NCI-H2196 (cell line): ENCODE measurements at regions not wholly inside any gene's neighbourhood (a gene's known extent, or its start where the extent isn't known, plus 50 kb on each side); places are given as distances from the start of the nearest gene placed in this dataset.
"Not testable (repeated sequence)": the region's sequence is repeated elsewhere in the genome, so short reads cannot be mapped to it uniquely, and the experiment has no call there.

Experiments
- DNase-seq: peaks from one replicate; lab custom pipeline; 2025; ENCODE audit not compliant: unreplicated experiment; lab: John Stamatoyannopoulos, UW

- no peak for DNase-seq
These were observed 294.6 kb upstream of the PRICKLE1 start for GRCh38 chr12:42884116-42884515.

- no peak for DNase-seq
These were observed 283.9 kb upstream of the PRICKLE1 start for GRCh38 chr12:42873401-42873800.

GRCh38 chr12:42871816-42872215, 282.3 kb upstream of the PRICKLE1 start:
- DNase-seq, result no peak

DNA sequence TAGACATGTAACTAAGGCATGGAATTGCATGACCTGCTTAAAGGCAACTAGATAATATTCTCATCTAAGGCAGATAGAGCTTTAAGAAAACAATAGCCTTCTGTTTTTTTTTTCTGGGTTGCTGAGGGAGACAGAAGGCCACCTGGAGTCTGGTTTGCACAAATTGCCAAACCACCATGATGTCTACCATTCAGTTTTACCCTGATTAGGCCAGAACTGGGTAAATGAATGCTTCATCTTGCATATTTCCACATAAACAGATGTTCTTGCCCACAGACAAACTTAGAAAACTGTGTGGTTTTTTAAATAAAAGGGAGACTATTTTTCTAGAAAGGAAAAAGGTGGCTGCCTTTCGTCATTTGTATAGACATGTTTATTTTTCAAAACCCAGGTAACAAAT, 278.7 kb upstream of the PRICKLE1 start:
- no peak for DNase-seq

DNA sequence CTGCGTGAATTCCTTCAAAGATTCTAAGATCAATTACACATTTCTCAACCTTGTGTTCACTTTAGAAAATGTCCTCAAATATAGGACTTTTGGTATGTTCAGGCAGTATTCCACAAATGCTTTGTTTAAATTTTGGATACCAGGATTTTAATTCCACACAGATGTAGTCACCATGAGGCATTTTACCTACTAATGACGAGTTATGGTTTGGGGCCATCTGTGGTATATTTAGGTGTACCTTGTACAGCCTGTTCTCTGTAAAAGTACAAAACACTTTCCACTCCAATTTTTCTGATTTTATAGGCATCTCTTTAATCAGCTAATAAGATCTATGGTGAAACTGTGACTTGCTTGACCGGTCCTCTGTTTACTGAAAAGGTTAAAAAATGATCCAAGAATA, 275.7 kb upstream of the PRICKLE1 start:
- no peak for DNase-seq

DNA sequence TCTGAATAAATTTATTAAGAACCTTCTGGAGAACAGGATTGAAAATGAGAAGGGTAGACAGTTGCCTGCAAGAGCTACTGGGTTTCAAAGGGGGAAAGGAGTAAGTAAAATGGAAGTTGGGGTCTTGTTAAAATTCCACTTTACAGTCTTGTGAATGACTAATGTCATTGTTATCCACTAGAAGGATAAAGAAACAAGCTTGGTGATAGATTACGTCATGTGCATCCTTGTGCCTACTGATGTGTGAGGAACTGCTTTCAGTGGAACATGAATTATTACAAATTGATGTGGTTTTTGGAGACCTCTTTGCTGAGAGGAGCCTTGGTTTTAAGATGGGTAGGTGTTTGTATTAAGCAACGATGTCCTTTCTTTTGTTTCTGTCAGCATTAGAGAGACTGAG, 272.5 kb upstream of the PRICKLE1 start:
- no peak for DNase-seq

- DNase-seq, result not testable (repeated sequence)
These were observed 270.8 kb upstream of the PRICKLE1 start for GRCh38 chr12:42860331-42860730.

GRCh38 chr12:42859612-42860011, 270.1 kb upstream of the PRICKLE1 start:
- no peak for DNase-seq

GRCh38 chr12:42857106-42857505, 267.6 kb upstream of the PRICKLE1 start:
- no peak for DNase-seq

DNA sequence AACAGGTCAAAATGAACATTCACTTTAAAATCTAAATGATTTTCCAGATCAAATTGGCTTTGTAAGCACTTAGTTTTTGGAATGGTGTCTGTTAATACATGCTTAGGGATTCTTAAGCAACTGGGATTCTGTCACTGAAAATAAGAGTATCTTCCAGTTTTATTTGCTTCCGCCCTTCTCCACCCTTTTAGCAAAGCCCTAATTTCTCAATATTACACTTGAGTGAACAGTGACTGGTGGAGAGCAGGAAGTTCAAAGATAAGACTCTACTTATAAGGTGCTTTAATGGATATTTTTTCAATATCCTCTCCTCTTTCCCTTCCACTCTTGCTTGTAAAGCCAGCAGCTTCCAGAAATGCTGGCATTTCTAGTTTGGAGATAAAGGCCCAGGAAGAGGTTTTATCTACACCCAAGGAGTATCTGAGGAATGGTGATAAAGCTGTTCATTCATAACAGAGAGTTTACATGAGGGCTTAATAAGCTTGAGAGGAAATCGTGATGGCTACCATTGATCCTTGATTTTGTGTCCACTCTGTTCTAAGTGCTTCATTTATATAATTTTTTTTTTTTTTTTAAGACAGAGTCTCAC, 265.9 kb upstream of the PRICKLE1 start:
- DNase-seq, result no peak

GRCh38 chr12:42854826-42855225, 265.3 kb upstream of the PRICKLE1 start:
- DNase-seq, result no peak

DNA sequence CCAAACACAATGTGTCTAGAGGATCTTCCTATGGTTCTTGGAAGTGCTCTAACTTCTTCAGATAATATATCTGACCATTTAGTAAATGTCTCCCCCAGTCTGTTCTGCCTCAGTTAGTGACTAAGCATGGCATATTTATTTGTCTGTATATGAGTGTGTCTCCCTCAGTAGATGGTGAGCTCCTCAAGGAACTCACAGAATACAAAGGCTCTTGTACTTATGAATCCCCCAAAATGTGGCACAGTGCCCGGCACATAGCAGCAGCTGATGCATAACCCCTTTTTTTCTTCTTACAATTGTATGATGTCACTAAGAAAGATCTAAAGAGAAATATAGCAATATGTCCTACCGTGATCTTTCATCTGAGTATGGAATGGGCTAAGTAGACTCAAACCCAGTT, 264.7 kb upstream of the PRICKLE1 start:
- no peak for DNase-seq

GRCh38 chr12:42853370-42854140, 264.0 kb upstream of the PRICKLE1 start:
- DNase-seq, result no peak

DNA sequence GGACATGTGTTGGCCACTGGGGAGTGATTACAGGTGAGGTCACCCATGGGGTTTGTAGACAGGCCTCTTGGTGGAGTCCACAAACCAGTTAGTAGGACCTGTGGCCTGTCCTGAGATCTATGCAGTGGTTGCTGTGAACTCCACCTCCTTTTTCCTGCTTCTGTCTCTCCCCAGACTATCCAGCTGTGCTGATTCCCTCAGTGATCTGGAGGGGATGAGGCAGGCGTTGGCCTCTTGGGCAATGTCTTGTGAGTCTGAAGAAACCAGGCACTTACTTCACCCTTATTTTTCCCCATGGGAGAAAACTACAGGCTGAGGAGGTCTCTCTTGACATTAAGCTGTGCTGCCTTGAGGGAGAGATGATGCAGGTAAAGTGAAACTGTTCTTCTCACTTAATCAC, 257.2 kb upstream of the PRICKLE1 start:
- DNase-seq, result no peak

DNA sequence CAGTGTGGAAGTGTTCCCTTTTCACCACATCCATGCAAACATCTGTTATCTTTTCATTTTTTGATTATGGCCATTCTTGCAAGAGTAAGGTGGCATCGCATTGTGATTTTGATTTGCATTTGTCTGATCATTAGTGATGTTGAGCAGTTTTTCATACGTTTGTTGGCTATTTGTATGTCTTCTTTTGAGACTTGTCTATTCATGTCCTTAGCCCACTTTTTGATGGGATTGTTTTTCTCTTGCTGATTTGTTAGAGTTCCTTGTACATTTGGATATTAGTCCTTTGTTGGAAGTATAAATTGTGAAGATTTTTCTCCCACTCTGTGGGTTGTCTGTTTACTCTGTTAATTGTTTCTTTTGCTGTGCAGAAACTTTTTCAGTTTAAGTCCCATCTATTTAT, 244.5 kb upstream of the PRICKLE1 start:
- no peak for DNase-seq

DNA sequence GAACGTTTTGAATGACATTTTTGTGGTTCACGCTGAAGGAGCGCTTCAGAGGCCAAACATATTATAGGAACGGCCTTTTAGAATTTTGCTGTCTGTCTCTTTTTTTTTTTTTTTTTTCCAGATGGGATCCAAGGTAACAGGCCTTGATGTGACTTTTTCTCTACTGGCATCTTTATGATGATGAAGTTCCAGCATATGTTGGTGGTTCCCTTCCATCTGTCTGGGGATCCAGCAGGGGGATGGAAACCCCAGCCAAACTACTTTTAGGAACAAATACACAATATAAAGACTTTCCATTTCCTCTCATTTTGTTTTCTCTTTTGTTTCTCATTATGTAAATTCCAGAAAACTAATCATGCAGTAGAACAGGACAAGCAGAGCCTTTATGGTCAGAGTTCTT, 239.3 kb upstream of the PRICKLE1 start:
- no peak for DNase-seq

- DNase-seq, result no peak
These were observed 234.8 kb upstream of the PRICKLE1 start for GRCh38 chr12:42824327-42824726.

GRCh38 chr12:42823679-42824078, 234.1 kb upstream of the PRICKLE1 start:
- no peak for DNase-seq

DNA sequence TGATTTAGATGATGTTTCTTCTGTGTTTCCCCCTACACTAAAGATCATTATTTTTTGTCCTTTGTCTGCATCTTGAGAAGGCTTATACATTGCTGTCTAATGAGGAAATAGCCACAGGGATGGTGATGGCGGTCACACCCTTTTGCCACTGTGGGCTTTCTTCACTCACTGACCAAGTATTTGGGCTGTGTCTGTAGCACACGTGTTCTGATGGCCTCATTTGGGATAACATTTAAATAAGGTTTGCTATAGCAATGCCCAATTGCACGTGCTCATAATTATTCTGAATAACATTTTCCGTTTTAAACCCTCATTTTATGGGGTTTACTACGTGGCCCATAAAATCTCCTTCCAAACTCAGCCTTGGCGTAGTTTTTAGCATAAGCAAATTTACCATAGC, 230.3 kb upstream of the PRICKLE1 start:
- DNase-seq, result no peak

GRCh38 chr12:42815068-42815467, 225.5 kb upstream of the PRICKLE1 start:
- DNase-seq, result no peak

DNA sequence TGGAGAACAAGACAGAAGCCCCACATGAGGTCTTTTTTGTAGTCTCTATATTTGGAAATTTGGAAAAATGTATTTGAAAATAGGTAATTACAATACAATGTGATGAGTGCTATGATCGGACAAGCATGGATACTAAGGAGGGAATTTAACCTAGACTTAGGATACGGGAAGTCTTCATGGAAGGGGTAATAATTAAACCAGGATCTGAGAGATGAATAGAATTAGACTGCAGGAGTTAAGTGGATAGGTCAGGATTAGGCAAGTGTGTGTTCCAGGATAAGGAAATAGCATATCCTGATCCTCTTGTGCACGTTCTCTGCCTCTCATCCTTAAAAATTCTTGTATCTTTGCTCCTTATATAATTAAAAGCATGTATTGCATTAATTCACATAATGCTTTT, 223.3 kb upstream of the PRICKLE1 start:
- no peak for DNase-seq

- DNase-seq, result no peak
These were observed 222.5 kb upstream of the PRICKLE1 start for GRCh38 chr12:42812086-42812485.

GRCh38 chr12:42810006-42810405, 220.5 kb upstream of the PRICKLE1 start:
- DNase-seq, result no peak
